GM21447 (cell line): ENCODE measurements at regions not wholly inside any gene's neighbourhood (a gene's known extent, or its start where the extent isn't known, plus 50 kb on each side); places are given as distances from the start of the nearest gene placed in this dataset.
"Not testable (repeated sequence)": the region's sequence is repeated elsewhere in the genome, so short reads cannot be mapped to it uniquely, and the experiment has no call there.

Source experiments
- ATAC-seq: cut with Tn5 transposase; IDR thresholded peaks from one replicate; pipeline ENCODE4 v1.9.1; 2021; ENCODE audit not compliant: unreplicated experiment

- ATAC-seq = no peak
Observed at GRCh38 chr2:47295981-47296635, 73.0 kb upstream of the EPCAM start.

- no peak for ATAC-seq
Observed at GRCh38 chr2:47295131-47295980, 73.8 kb upstream of the EPCAM start.

- ATAC-seq = no peak
Observed at GRCh38 chr2:47293976-47294375, 75.1 kb upstream of the EPCAM start.

GRCh38 chr2:47288864-47289263 is 80.2 kb upstream of the EPCAM start:
- no peak for ATAC-seq

- ATAC-seq = no peak
Observed at GRCh38 chr2:47283659-47284058, 85.5 kb upstream of the EPCAM start.

GRCh38 chr2:47282621-47283272 is 86.4 kb upstream of the EPCAM start:
- no peak for ATAC-seq

- ATAC-seq = not testable (repeated sequence)
Observed at GRCh38 chr2:47279525-47279924, 89.6 kb upstream of the EPCAM start.

- ATAC-seq = no peak
Observed at GRCh38 chr2:47277987-47278386, 91.1 kb upstream of the EPCAM start.

GRCh38 chr2:47277187-47277586 is 91.9 kb upstream of the EPCAM start:
- ATAC-seq = no peak

GRCh38 chr2:47276061-47276460 is 93.0 kb upstream of the EPCAM start:
- no peak for ATAC-seq

GRCh38 chr2:47274054-47274782 is 94.9 kb upstream of the EPCAM start:
- no peak for ATAC-seq

GRCh38 chr2:47272905-47273758 is 96.0 kb upstream of the EPCAM start:
- ATAC-seq = no peak

GRCh38 chr2:47272031-47272864 is 95.9 kb upstream of the CALM2 start:
- ATAC-seq = no peak

- ATAC-seq = no peak
Observed at GRCh38 chr2:47271054-47272000, 95.0 kb upstream of the CALM2 start.

GRCh38 chr2:47270421-47270820 is 94.1 kb upstream of the CALM2 start:
- no peak for ATAC-seq

GRCh38 chr2:47269316-47270232 is 93.3 kb upstream of the CALM2 start:
- ATAC-seq = no peak

GRCh38 chr2:47267711-47268086 is 91.4 kb upstream of the CALM2 start:
- ATAC-seq = no peak
